Liver (tissue), 8 donors: ENCODE measurements at regions not wholly inside any gene's neighbourhood (a gene's known extent, or its start where the extent isn't known, plus 50 kb on each side); places are given as distances from the start of the nearest gene placed in this dataset.

Experiments
- DNase-seq: peaks from one replicate; pipeline ENCODE4 v3.0.0-alpha.2; 2017; ENCODE audit warnings: low spot score
- H3K27ac ChIP-seq, 2 donors: one replicate each; pipeline ENCODE4 v1.7.0; 2013; ENCODE audit warnings: inconsistent platforms in 2 of 2, low read length in 2 of 2, control low read depth in 1 of 2, low read depth in 1 of 2, mild to moderate bottlenecking in 1 of 2
- H3K27me3 ChIP-seq, 4 donors: one replicate each; pipeline versions ENCODE4 v1.6.1 to v1.7.0; 2013; ENCODE audit warnings: low read length in 3 of 4, inconsistent platforms in 1 of 4, mild to moderate bottlenecking in 1 of 4, moderate library complexity in 1 of 4; ENCODE audit not compliant: control insufficient read depth in 4 of 4, insufficient read depth in 4 of 4
- H3K36me3 ChIP-seq, 4 donors: one replicate each; pipeline versions ENCODE4 v1.6.1 to v1.7.0; 2013; ENCODE audit warnings: low read length in 3 of 4, mild to moderate bottlenecking in 3 of 4, low read depth in 1 of 4, moderate library complexity in 1 of 4; ENCODE audit not compliant: control insufficient read depth in 4 of 4, insufficient read depth in 3 of 4
- H3K4me1 ChIP-seq, 4 donors: one replicate each; pipeline versions ENCODE4 v1.6.1 to v1.7.0; 2013; ENCODE audit warnings: low read length in 3 of 4, mild to moderate bottlenecking in 3 of 4, moderate library complexity in 1 of 4; ENCODE audit not compliant: control insufficient read depth in 4 of 4, insufficient read depth in 4 of 4
- H3K4me3 ChIP-seq, 3 donors: one replicate each; pipeline versions ENCODE4 v1.6.1 to v1.7.0; 2013; ENCODE audit warnings: low read length in 3 of 3, control low read depth in 1 of 3, low read depth in 1 of 3, mild to moderate bottlenecking in 1 of 3
- H3K9ac ChIP-seq, 2 donors: one replicate each; pipeline ENCODE4 v1.7.0; 2013; ENCODE audit warnings: low read length in 2 of 2, mild to moderate bottlenecking in 2 of 2, moderate library complexity in 2 of 2, control low read depth in 1 of 2, low read depth in 1 of 2
- H3K9me3 ChIP-seq, 4 donors: one replicate each; pipeline versions ENCODE4 v1.6.1 to v1.7.0; 2013; ENCODE audit warnings: low read length in 3 of 4; ENCODE audit not compliant: control insufficient read depth in 4 of 4
- FOXA2 ChIP-seq: IDR thresholded peaks from 2 replicates; pipeline ENCODE4 v1.6.1; 2016; ENCODE audit warnings: antibody characterized with exemption
- GABPA ChIP-seq, 2 donors: IDR thresholded peaks in 1 of 2; conservative IDR thresholded peaks in 1 of 2; 2 replicates each; pipeline ENCODE4 v1.6.1; 2016; ENCODE audit warnings: antibody characterized with exemption in 2 of 2, mild to moderate bottlenecking in 1 of 2, moderate library complexity in 1 of 2
- HNF4G ChIP-seq: IDR thresholded peaks from 2 replicates; pipeline ENCODE4 v1.6.1; 2016; ENCODE audit warnings: antibody characterized with exemption
- NR2F2 ChIP-seq: IDR thresholded peaks from 2 replicates; pipeline ENCODE4 v1.6.1; 2016; ENCODE audit warnings: antibody characterized with exemption
- RAD21 ChIP-seq, 2 donors: IDR thresholded peaks; 2 replicates each; pipeline ENCODE4 v1.6.1; 2016; ENCODE audit warnings: antibody characterized with exemption in 2 of 2, mild to moderate bottlenecking in 2 of 2
- SP1 ChIP-seq: IDR thresholded peaks from 2 replicates; pipeline ENCODE4 v1.6.1; 2018; ENCODE audit warnings: antibody characterized with exemption, mild to moderate bottlenecking
- ZBTB33 ChIP-seq: IDR thresholded peaks from 2 replicates; pipeline ENCODE4 v1.6.1; 2016; ENCODE audit warnings: antibody characterized with exemption
- WGBS: extraction: QIAGEN DNeasy Blood & Tissue Kit; methylation state at CpG from one replicate; pipeline ENCODE4 v1.1.7; 2013; 5-methylcytosine and 5-hydroxymethylcytosine counted together
- TF ChIP-seq, protein P1 (sequence below): IDR thresholded peaks from 2 replicates; pipeline ENCODE4 v1.6.1; 2016; ENCODE audit warnings: antibody characterized with exemption, mild to moderate bottlenecking
- TF ChIP-seq, protein P2 (sequence below): fragments of 150-350 bp; IDR thresholded peaks from 2 replicates; pipeline ENCODE4 v1.5.1; 2017; ENCODE audit warnings: improper control_type of control experiment, low read depth, low read length; ENCODE audit not compliant: missing input control
- donor health status: healthy.
- donor health status: healthy.
- donor health status: healthy.
- donor health status: healthy.
- donor health status: healthy.

- Histone ChIP-seq H3K9ac (no peak overlapping the region), H3K27ac (no peak overlapping the region), H3K36me3 (no peaks in the 10 kb centered on the region), H3K9me3 (no peaks in the 10 kb centered on the region), H3K27me3 (no peaks in the 10 kb centered on the region), H3K4me1 (peaks cover 0 to 5% (median 0%) of the 10 kb centered on the region in 4 donors), H3K4me3 (no peak overlapping the region)
- DNase-seq = no peak
- TF ChIP-seq HNF4G (no peak), GABPA (IDR thresholded peaks at IDR 0.05 in 1 of 2, conservative IDR thresholded peaks at IDR 0.05 in 1 of 2) (no peak), NR2F2 (no peak)
- TF ChIP-seq, protein P1, sequence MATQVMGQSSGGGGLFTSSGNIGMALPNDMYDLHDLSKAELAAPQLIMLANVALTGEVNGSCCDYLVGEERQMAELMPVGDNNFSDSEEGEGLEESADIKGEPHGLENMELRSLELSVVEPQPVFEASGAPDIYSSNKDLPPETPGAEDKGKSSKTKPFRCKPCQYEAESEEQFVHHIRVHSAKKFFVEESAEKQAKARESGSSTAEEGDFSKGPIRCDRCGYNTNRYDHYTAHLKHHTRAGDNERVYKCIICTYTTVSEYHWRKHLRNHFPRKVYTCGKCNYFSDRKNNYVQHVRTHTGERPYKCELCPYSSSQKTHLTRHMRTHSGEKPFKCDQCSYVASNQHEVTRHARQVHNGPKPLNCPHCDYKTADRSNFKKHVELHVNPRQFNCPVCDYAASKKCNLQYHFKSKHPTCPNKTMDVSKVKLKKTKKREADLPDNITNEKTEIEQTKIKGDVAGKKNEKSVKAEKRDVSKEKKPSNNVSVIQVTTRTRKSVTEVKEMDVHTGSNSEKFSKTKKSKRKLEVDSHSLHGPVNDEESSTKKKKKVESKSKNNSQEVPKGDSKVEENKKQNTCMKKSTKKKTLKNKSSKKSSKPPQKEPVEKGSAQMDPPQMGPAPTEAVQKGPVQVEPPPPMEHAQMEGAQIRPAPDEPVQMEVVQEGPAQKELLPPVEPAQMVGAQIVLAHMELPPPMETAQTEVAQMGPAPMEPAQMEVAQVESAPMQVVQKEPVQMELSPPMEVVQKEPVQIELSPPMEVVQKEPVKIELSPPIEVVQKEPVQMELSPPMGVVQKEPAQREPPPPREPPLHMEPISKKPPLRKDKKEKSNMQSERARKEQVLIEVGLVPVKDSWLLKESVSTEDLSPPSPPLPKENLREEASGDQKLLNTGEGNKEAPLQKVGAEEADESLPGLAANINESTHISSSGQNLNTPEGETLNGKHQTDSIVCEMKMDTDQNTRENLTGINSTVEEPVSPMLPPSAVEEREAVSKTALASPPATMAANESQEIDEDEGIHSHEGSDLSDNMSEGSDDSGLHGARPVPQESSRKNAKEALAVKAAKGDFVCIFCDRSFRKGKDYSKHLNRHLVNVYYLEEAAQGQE = no peak
- WGBS = 93% methylated on average over 2 of the region's 2 CpGs
Measured at GRCh38 chr11:100550298-100550697, 136.8 kb upstream of the ARHGAP42 start.

DNA sequence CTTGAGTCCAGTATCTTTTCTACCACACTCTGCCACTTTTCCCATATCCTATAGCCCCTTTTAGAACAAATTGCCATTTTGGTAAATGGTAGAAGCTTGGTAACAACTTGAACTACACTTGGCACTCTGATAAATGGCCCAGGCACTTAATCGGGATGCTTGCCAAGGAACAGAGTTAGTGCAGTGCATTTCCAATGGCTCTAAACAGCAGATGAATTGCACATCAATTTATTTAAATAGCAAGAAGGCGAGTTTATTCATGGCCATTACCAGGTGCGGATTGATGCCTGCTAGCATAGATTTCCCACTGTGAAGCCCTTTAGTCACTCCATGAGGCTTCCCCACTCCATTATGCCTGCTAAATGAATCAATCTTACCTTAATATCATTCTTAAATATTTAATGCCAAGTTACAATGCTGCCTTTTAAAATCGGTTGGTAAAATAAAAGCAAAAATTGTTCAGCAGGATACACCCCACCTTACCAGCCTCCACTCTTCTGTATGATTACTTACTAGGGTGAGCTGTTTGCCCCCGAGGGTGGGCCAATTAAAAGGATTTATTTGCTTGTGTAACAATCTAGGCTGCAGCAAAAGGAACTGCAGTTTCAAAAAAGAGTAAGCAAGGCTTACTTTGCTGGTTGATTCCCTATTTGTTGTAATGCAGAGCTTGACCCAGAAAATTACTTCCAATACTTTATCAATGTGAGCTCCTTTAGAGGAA lies 136.0 kb upstream of the ARHGAP42 start:
- TF ChIP-seq HNF4G = no peak
- TF ChIP-seq FOXA2 = no peak
- TF ChIP-seq SP1 = no peak
- TF ChIP-seq ZBTB33 = no peak
- no peak for TF ChIP-seq RAD21 (IDR thresholded peaks at IDR 0.05)
- TF ChIP-seq, protein P1 = no peak
- TF ChIP-seq, protein P2, sequence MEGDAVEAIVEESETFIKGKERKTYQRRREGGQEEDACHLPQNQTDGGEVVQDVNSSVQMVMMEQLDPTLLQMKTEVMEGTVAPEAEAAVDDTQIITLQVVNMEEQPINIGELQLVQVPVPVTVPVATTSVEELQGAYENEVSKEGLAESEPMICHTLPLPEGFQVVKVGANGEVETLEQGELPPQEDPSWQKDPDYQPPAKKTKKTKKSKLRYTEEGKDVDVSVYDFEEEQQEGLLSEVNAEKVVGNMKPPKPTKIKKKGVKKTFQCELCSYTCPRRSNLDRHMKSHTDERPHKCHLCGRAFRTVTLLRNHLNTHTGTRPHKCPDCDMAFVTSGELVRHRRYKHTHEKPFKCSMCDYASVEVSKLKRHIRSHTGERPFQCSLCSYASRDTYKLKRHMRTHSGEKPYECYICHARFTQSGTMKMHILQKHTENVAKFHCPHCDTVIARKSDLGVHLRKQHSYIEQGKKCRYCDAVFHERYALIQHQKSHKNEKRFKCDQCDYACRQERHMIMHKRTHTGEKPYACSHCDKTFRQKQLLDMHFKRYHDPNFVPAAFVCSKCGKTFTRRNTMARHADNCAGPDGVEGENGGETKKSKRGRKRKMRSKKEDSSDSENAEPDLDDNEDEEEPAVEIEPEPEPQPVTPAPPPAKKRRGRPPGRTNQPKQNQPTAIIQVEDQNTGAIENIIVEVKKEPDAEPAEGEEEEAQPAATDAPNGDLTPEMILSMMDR = no peak
- Histone ChIP-seq H3K9ac (no peak overlapping the region), H3K9me3 (no peaks in the 10 kb centered on the region), H3K4me3 (no peak overlapping the region), H3K36me3 (no peaks in the 10 kb centered on the region), H3K27me3 (no peaks in the 10 kb centered on the region), H3K4me1 (no peaks in the 10 kb centered on the region), H3K27ac (no peak overlapping the region)
- 56% methylated on average over 5 of the region's 5 CpGs for WGBS
- DNase-seq = no peak
